ENCODE measurements at regions not wholly inside any gene's neighbourhood (a gene's known extent, or its start where the extent isn't known, plus 50 kb on each side); places are given as distances from the start of the nearest gene placed in this dataset.

GRCh38 chr13:63117710-63118109, 1702.1 kb upstream of the PCDH20 start:
- TF ChIP-seq CTCF (IDR thresholded peaks at IDR 0.05; ENCODE audit: insufficient read depth, low read depth, low read length, missing control alignments): no peak
- no peak for DNase-seq (ENCODE audit: low read depth)
- no peak overlapping the region for H3K4me3 ChIP-seq (ENCODE audit: low read depth, low read length)

GRCh38 chr13:63112799-63113395, 1697.2 kb upstream of the PCDH20 start:
- DNase-seq (ENCODE audit: low read depth): no peak
- no peak for TF ChIP-seq CTCF (IDR thresholded peaks at IDR 0.05; ENCODE audit: insufficient read depth, low read depth, low read length, missing control alignments)
- H3K4me3 ChIP-seq (ENCODE audit: low read depth, low read length): no peak overlapping the region

- no peak overlapping the region for H3K4me3 ChIP-seq (ENCODE audit: low read depth, low read length)
- TF ChIP-seq CTCF (IDR thresholded peaks at IDR 0.05; ENCODE audit: insufficient read depth, low read depth, low read length, missing control alignments): no peak
- DNase-seq (ENCODE audit: low read depth): no peak
Measured at GRCh38 chr13:63110466-63110865, 1694.8 kb upstream of the PCDH20 start.

GRCh38 chr13:63107179-63107943, 1691.7 kb upstream of the PCDH20 start:
- DNase-seq (ENCODE audit: low read depth): no peak
- no peak overlapping the region for H3K4me3 ChIP-seq (ENCODE audit: low read depth, low read length)
- TF ChIP-seq CTCF (IDR thresholded peaks at IDR 0.05; ENCODE audit: insufficient read depth, low read depth, low read length, missing control alignments): no peak

GRCh38 chr13:63094717-63095116, 1679.1 kb upstream of the PCDH20 start:
- TF ChIP-seq CTCF (IDR thresholded peaks at IDR 0.05; ENCODE audit: insufficient read depth, low read depth, low read length, missing control alignments): no peak
- H3K4me3 ChIP-seq (ENCODE audit: low read depth, low read length): no peak overlapping the region
- DNase-seq (ENCODE audit: low read depth): no peak

- H3K4me3 ChIP-seq (ENCODE audit: low read depth, low read length): no peak overlapping the region
- TF ChIP-seq CTCF (IDR thresholded peaks at IDR 0.05; ENCODE audit: insufficient read depth, low read depth, low read length, missing control alignments): no peak
- no peak for DNase-seq (ENCODE audit: low read depth)
Measured at GRCh38 chr13:63093907-63094469, 1678.3 kb upstream of the PCDH20 start.
